ENCODE measurements at regions not wholly inside any gene's neighbourhood (a gene's known extent, or its start where the extent isn't known, plus 50 kb on each side); places are given as distances from the start of the nearest gene placed in this dataset.

DNA sequence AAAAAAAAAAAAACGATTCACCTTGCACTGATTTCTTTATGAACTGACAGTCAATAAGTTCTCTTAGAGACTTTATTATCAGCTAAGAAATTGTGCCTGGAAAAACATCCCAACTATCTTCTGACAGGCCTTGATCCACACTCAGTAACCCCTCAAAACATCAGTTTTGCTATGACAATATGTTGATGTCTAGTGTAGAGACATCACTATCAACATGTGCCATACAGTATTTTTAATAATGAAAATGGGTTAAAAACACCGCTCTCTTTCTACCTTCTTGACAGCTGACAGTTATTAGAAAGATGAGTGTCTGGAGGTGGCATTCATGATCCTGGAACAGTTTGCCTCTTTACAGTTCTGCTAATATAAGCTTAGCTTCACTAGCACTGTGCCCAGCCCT lies 175.8 kb upstream of the TMEM229A start:
- ATAC-seq, result no peak

DNA sequence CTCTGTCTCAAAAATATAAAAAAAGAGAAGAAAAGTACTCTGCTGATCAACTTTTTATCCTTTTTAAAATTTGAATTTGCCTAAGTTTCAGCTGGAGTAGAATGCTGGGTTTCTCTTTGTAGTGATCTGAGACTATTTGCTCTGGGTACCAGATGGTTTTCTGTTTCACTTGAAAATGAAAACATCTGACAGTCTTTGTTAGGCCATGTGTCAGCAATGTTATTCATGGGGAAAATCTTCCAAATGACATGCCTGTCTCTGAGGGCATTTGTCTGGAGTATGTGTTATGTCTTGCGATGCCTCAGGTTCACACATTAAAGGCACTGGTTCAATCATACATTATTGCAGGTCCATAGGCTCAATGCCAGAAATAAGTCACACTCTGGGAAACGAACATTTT lies 175.3 kb upstream of the TMEM229A start:
- H3K4me1 ChIP-seq, result no peaks in the 10 kb centered on the region
- no peak overlapping the region for H3K27ac ChIP-seq
- ATAC-seq (no peak), DNase-seq (no peak)
- no peak overlapping the region for H3K4me3 ChIP-seq
- TF ChIP-seq, protein P1, sequence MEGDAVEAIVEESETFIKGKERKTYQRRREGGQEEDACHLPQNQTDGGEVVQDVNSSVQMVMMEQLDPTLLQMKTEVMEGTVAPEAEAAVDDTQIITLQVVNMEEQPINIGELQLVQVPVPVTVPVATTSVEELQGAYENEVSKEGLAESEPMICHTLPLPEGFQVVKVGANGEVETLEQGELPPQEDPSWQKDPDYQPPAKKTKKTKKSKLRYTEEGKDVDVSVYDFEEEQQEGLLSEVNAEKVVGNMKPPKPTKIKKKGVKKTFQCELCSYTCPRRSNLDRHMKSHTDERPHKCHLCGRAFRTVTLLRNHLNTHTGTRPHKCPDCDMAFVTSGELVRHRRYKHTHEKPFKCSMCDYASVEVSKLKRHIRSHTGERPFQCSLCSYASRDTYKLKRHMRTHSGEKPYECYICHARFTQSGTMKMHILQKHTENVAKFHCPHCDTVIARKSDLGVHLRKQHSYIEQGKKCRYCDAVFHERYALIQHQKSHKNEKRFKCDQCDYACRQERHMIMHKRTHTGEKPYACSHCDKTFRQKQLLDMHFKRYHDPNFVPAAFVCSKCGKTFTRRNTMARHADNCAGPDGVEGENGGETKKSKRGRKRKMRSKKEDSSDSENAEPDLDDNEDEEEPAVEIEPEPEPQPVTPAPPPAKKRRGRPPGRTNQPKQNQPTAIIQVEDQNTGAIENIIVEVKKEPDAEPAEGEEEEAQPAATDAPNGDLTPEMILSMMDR (IDR thresholded peaks at IDR 0.05), result no peak
- no peaks in the 10 kb centered on the region for H3K36me3 ChIP-seq
- intact Hi-C loops (cut with DNase I), result no loop called here
- H3K9me3 ChIP-seq, result no peaks in the 10 kb centered on the region
- H3K27me3 ChIP-seq, result no peaks in the 10 kb centered on the region

More for the DNA sequence above, 175.8 kb upstream of the TMEM229A start:
- no peak overlapping the region for H3K27ac ChIP-seq
- intact Hi-C loops (cut with DNase I), result no loop called here
- no peaks in the 10 kb centered on the region for H3K27me3 ChIP-seq
- H3K36me3 ChIP-seq, result no peaks in the 10 kb centered on the region
- no peaks in the 10 kb centered on the region for H3K4me1 ChIP-seq
- TF ChIP-seq, protein P1 (IDR thresholded peaks at IDR 0.05), result no peak
- no peaks in the 10 kb centered on the region for H3K9me3 ChIP-seq
- no peak for DNase-seq
- H3K4me3 ChIP-seq, result no peak overlapping the region

DNA sequence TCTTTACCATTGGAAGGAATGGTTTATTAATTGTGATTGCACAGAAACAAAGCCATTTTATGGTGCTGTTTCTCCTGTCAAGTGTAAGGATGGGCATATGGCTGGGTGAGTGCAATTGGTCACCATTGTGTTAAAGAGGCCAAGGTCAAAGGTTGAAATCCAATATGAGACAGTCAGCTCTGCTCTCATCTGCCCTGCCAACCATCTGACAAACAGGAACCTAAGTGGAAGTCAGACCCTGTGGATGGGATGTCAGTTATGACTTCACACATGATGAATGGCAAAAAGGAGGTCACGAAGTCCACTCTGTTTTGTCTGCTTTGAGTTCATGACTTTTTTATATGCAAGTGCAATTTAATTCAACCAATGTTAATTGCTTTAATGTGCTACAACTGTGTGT lies 172.7 kb upstream of the TMEM229A start:
- ATAC-seq, result no peak
- intact Hi-C loops (cut with DNase I), result no loop called here

DNA sequence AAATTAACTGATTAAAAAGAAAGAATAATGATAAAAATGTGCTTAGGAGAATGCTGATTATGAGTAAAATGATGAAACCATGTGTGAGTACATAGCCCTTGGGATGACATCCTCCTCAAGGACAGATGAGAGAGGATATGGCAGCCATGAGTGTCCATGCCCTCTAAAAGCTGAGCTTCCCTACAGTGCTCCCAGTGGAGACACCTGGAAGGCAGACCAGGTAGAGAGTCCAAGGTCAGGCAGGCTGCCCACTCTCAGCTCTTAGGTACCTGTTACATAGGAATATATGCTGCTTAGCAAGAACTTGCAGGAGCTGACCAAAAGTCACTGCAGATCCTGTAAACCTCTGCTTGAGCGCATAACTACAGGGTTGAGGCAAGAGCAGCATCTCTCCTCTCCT lies 169.7 kb upstream of the TMEM229A start:
- no peak for ATAC-seq
- H3K9me3 ChIP-seq, result no peaks in the 10 kb centered on the region
- H3K27ac ChIP-seq, result no peak overlapping the region
- intact Hi-C loops (cut with DNase I), result no loop called here
- TF ChIP-seq, protein P1 (IDR thresholded peaks at IDR 0.05), result no peak
- H3K27me3 ChIP-seq, result no peaks in the 10 kb centered on the region
- H3K4me1 ChIP-seq, result no peaks in the 10 kb centered on the region
- DNase-seq, result no peak
- no peak overlapping the region for H3K4me3 ChIP-seq
- no peaks in the 10 kb centered on the region for H3K36me3 ChIP-seq

More for the DNA sequence above, 172.7 kb upstream of the TMEM229A start:
- DNase-seq, result no peak
- no peaks in the 10 kb centered on the region for H3K27me3 ChIP-seq
- no peaks in the 10 kb centered on the region for H3K4me1 ChIP-seq
- TF ChIP-seq, protein P1 (IDR thresholded peaks at IDR 0.05), result no peak
- no peak overlapping the region for H3K4me3 ChIP-seq
- no peak overlapping the region for H3K27ac ChIP-seq
- no peaks in the 10 kb centered on the region for H3K9me3 ChIP-seq
- H3K36me3 ChIP-seq, result no peaks in the 10 kb centered on the region

DNA sequence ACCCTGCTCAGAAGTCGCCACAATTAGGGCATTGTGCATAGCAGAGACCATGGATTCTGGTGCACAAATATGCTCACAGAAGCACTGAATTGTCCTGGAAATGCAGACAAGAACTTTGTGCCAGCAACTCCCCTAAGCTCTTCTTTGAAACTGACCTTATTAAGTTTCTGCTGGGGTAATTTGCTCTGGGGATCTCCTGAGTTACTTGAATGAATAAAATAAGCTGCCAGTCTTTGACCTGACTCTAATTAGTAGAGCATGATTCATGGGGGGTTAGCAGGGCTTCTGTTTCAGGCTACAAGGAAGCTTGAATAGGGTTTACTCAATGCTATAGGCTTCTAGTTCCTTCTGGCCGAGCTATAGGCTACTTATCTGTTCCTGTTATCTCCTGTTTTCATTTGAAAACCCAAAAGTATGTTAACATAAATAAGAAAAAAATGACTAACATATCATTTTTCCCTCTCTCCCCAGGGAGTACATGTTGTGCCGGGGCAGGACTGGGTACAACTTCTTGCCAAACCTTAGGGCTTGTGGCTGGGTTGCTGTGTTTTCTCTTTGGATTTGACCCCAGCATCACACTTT lies 169.0 kb upstream of the TMEM229A start:
- TF ChIP-seq, protein P1 (IDR thresholded peaks at IDR 0.05), result no peak

More for the DNA sequence above, 169.0 kb upstream of the TMEM229A start:
- ATAC-seq (no peak), DNase-seq (no peak)
- no peaks in the 10 kb centered on the region for H3K36me3 ChIP-seq
- H3K27me3 ChIP-seq, result no peaks in the 10 kb centered on the region
- H3K4me1 ChIP-seq, result no peaks in the 10 kb centered on the region
- H3K9me3 ChIP-seq, result no peaks in the 10 kb centered on the region
- H3K4me3 ChIP-seq, result no peak overlapping the region
- no peak overlapping the region for H3K27ac ChIP-seq
- intact Hi-C loops (cut with DNase I), result no loop called here
